Astrocyte (in vitro differentiated cells and primary cell): ENCODE measurements at regions not wholly inside any gene's neighbourhood (a gene's known extent, or its start where the extent isn't known, plus 50 kb on each side); places are given as distances from the start of the nearest gene placed in this dataset.

Experiments used
- DNase-seq: peaks from one replicate; pipeline ENCODE4 v3.0.0-alpha.2; 2010; ENCODE audit warnings: low read depth
- FAIRE-seq: peaks from 2 replicates; lab custom pipeline; 2011; peaks lifted over from hg19 to GRCh38; lab: Jason Lieb, UNC
- H2AFZ ChIP-seq: 2 replicates; pipeline ENCODE4 v1.6.0; 2012; ENCODE audit warnings: low read depth, low read length, inconsistent platforms
- H3K27ac ChIP-seq: 2 replicates; pipeline ENCODE4 v1.5.1; 2011; ENCODE audit warnings: low read depth, low read length, inconsistent platforms
- H3K27me3 ChIP-seq: 2 replicates; pipeline ENCODE4 v1.6.0; 2011; ENCODE audit warnings: low read length, inconsistent platforms; ENCODE audit not compliant: insufficient read depth
- H3K36me3 ChIP-seq: 2 replicates; pipeline ENCODE4 v1.5.1; 2011; ENCODE audit warnings: low read length, inconsistent platforms; ENCODE audit not compliant: insufficient read depth
- H3K4me1 ChIP-seq: 2 replicates; pipeline ENCODE4 v1.5.1; 2011; ENCODE audit warnings: low read length, inconsistent platforms; ENCODE audit not compliant: insufficient read depth
- H3K4me2 ChIP-seq: 2 replicates; pipeline ENCODE4 v1.6.0; 2012; ENCODE audit warnings: low read length, inconsistent platforms
- H3K4me3 ChIP-seq: 2 replicates; pipeline ENCODE4 v1.5.1; 2011; ENCODE audit warnings: low read depth, mild to moderate bottlenecking, low read length, inconsistent platforms; ENCODE audit not compliant: insufficient read depth
- H3K79me2 ChIP-seq: 2 replicates; pipeline ENCODE4 v1.6.0; 2012; ENCODE audit warnings: mild to moderate bottlenecking, low read length, inconsistent platforms; ENCODE audit not compliant: insufficient read depth
- H3K9ac ChIP-seq: 2 replicates; pipeline ENCODE4 v1.6.0; 2012; ENCODE audit warnings: mild to moderate bottlenecking, low read length, inconsistent platforms
- H3K9me3 ChIP-seq: 2 replicates; pipeline ENCODE4 v1.5.1; 2012; ENCODE audit warnings: low read depth, mild to moderate bottlenecking, low read length, inconsistent platforms; ENCODE audit not compliant: insufficient read depth
- H4K20me1 ChIP-seq: 2 replicates; pipeline ENCODE4 v1.6.0; 2012; ENCODE audit warnings: low read length, inconsistent platforms; ENCODE audit not compliant: insufficient read depth
- H3K27ac Mint-ChIP-seq: one replicate; pipeline ENCODE4 v1.8.0; 2021; ENCODE audit warnings: mild to moderate bottlenecking, mixed read lengths; ENCODE audit not compliant: unreplicated experiment
- H3K27me3 Mint-ChIP-seq: one replicate; pipeline ENCODE4 v1.8.0; 2021; ENCODE audit warnings: low read depth, mixed read lengths; ENCODE audit not compliant: unreplicated experiment
- H3K36me3 Mint-ChIP-seq: one replicate; pipeline ENCODE4 v1.8.0; 2021; ENCODE audit warnings: low read depth, mixed read lengths; ENCODE audit not compliant: unreplicated experiment
- H3K4me1 Mint-ChIP-seq: one replicate; pipeline ENCODE4 v1.8.0; 2021; ENCODE audit warnings: low read depth, mixed read lengths; ENCODE audit not compliant: unreplicated experiment
- H3K4me3 Mint-ChIP-seq: one replicate; pipeline ENCODE4 v1.8.0; 2021; ENCODE audit warnings: mild to moderate bottlenecking, moderate library complexity, mixed read lengths; ENCODE audit not compliant: unreplicated experiment
- H3K9me3 Mint-ChIP-seq: one replicate; pipeline ENCODE4 v1.8.0; 2021; ENCODE audit warnings: mild to moderate bottlenecking, mixed read lengths; ENCODE audit not compliant: unreplicated experiment
- EZH2 ChIP-seq: IDR thresholded peaks from 2 replicates; pipeline ENCODE4 v1.6.1; 2012; ENCODE audit warnings: mild to moderate bottlenecking, low read length, inconsistent platforms; ENCODE audit not compliant: insufficient read depth
- TF ChIP-seq, protein P1 (sequence below): IDR thresholded peaks from 2 replicates; pipeline ENCODE4 v1.5.1; 2011; ENCODE audit warnings: low read depth, mild to moderate bottlenecking, inconsistent platforms, low read length, moderate library complexity; ENCODE audit not compliant: insufficient read depth

DNA sequence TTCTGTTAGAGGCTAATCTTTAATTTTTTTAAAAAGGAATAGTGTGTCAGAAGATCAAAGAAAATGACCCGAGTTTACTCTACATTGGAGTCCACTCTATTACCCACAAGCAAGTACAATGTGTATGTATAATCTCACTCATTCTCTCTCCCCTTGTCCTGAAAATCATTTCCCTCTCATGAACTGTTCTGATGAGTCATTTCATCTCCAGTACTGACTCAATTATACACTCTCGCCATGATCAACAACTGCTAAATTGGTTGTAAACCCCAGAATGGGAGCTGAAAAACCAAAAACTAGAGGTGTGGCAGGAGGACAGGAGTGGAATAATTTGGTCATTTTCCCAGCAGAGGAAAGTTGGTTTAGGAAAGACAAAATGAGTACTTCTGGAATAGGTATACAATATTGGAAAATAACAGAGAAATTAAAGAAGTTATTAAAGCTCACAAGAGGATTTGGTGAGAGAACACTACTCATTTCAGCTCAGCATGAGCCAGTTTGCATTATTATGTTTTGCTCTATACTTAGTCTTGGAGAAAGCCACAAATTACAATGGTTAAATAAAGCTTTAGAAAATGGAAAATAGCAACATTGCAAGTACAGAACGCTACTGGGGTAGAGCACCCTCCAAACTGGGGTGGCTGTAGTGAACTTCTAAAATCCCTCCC lies 144.3 kb upstream of the PFN2 start:
- no peak overlapping the region for H3K27ac ChIP-seq
- H3K9me3 Mint-ChIP-seq: no peaks in the 10 kb centered on the region
- no peaks in the 10 kb centered on the region for H3K36me3 Mint-ChIP-seq
- DNase-seq (peak; percentile 66), FAIRE-seq (peak; percentile 89)
- no peak overlapping the region for H3K27ac Mint-ChIP-seq
- H3K9ac ChIP-seq: no peak overlapping the region
- no peaks in the 10 kb centered on the region for H3K36me3 ChIP-seq
- peak overlapping the region; percentile 39 for H2AFZ ChIP-seq
- H3K79me2 ChIP-seq: no peaks in the 10 kb centered on the region
- no peak overlapping the region for H3K4me3 ChIP-seq
- H3K4me2 ChIP-seq: peak overlapping the region; percentile 7
- H4K20me1 ChIP-seq: no peaks in the 10 kb centered on the region
- no peak overlapping the region for H3K4me3 Mint-ChIP-seq
- peaks cover 4% of the 10 kb centered on the region for H3K4me1 ChIP-seq
- H3K4me1 Mint-ChIP-seq: peaks cover 31% of the 10 kb centered on the region
- TF ChIP-seq EZH2: no peak
- TF ChIP-seq, protein P1, sequence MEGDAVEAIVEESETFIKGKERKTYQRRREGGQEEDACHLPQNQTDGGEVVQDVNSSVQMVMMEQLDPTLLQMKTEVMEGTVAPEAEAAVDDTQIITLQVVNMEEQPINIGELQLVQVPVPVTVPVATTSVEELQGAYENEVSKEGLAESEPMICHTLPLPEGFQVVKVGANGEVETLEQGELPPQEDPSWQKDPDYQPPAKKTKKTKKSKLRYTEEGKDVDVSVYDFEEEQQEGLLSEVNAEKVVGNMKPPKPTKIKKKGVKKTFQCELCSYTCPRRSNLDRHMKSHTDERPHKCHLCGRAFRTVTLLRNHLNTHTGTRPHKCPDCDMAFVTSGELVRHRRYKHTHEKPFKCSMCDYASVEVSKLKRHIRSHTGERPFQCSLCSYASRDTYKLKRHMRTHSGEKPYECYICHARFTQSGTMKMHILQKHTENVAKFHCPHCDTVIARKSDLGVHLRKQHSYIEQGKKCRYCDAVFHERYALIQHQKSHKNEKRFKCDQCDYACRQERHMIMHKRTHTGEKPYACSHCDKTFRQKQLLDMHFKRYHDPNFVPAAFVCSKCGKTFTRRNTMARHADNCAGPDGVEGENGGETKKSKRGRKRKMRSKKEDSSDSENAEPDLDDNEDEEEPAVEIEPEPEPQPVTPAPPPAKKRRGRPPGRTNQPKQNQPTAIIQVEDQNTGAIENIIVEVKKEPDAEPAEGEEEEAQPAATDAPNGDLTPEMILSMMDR: no peak
- no peaks in the 10 kb centered on the region for H3K27me3 ChIP-seq
- no peaks in the 10 kb centered on the region for H3K27me3 Mint-ChIP-seq
- H3K9me3 ChIP-seq: no peaks in the 10 kb centered on the region

DNA sequence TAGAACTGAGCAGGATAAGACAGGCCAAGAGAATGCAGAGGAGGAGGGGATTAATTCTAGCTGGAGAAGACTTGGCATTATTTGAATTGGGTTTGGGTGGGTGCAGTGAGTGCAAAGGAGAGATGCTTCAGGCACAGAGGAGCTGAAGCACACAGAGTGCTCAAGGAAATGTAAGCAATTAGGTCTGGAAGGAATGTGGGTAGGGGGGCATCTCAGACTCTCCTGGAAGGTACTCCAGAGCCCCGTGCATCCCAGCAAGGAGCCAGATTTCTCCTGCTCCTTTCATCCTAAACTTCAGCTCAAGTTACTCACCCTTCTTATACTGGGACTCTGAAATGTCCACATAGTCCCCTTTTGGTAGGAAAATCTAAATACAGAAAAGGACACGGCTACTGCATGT lies 143.6 kb upstream of the PFN2 start:
- peaks cover 4% of the 10 kb centered on the region for H3K4me1 ChIP-seq
- H3K79me2 ChIP-seq: no peaks in the 10 kb centered on the region
- no peaks in the 10 kb centered on the region for H3K27me3 ChIP-seq
- H3K36me3 ChIP-seq: no peaks in the 10 kb centered on the region
- H3K4me2 ChIP-seq: no peak overlapping the region
- Mint-ChIP-seq H3K4me1 (peaks cover 28% of the 10 kb centered on the region), H3K4me3 (no peak overlapping the region), H3K27ac (no peak overlapping the region), H3K9me3 (no peaks in the 10 kb centered on the region), H3K27me3 (no peaks in the 10 kb centered on the region), H3K36me3 (no peaks in the 10 kb centered on the region)
- DNase-seq (no peak), FAIRE-seq (no peak)
- TF ChIP-seq, protein P1: no peak
- TF ChIP-seq EZH2: no peak
- no peak overlapping the region for H3K27ac ChIP-seq
- H2AFZ ChIP-seq: no peak overlapping the region
- H4K20me1 ChIP-seq: no peaks in the 10 kb centered on the region
- no peaks in the 10 kb centered on the region for H3K9me3 ChIP-seq
- H3K4me3 ChIP-seq: no peak overlapping the region
- H3K9ac ChIP-seq: no peak overlapping the region

GRCh38 chr3:150110097-150110496 lies 139.4 kb upstream of the PFN2 start:
- Histone ChIP-seq H3K9ac (no peak overlapping the region), H3K9me3 (no peaks in the 10 kb centered on the region), H3K4me2 (no peak overlapping the region), H4K20me1 (no peaks in the 10 kb centered on the region), H3K4me1 (peaks cover 21% of the 10 kb centered on the region), H3K36me3 (no peaks in the 10 kb centered on the region), H3K27ac (no peak overlapping the region), H2AFZ (no peak overlapping the region), H3K79me2 (no peaks in the 10 kb centered on the region), H3K4me3 (no peak overlapping the region), H3K27me3 (no peaks in the 10 kb centered on the region)
- H3K27ac Mint-ChIP-seq: no peak overlapping the region
- FAIRE-seq: no peak
- H3K27me3 Mint-ChIP-seq: no peaks in the 10 kb centered on the region
- no peak overlapping the region for H3K4me3 Mint-ChIP-seq
- H3K4me1 Mint-ChIP-seq: peaks cover 29% of the 10 kb centered on the region
- TF ChIP-seq, protein P1: no peak
- TF ChIP-seq EZH2: no peak
- no peak for DNase-seq
- H3K36me3 Mint-ChIP-seq: no peaks in the 10 kb centered on the region
- H3K9me3 Mint-ChIP-seq: no peaks in the 10 kb centered on the region
